ENCODE measurements at regions not wholly inside any gene's neighbourhood (a gene's known extent, or its start where the extent isn't known, plus 50 kb on each side); places are given as distances from the start of the nearest gene placed in this dataset.

- TF ChIP-seq CTCF (IDR thresholded peaks at IDR 0.05; ENCODE audit: low read length), result no peak
- TF ChIP-seq EZH2 (IDR thresholded peaks at IDR 0.05; ENCODE audit: borderline replicate concordance, low read length), result no peak
Observed at GRCh38 chr9:107710546-107710945, 221.0 kb upstream of the KLF4 start.

Measured in OCI-LY1 (cell line).